Glutamatergic neuron (in vitro differentiated cells): ENCODE measurements at regions not wholly inside any gene's neighbourhood (a gene's known extent, or its start where the extent isn't known, plus 50 kb on each side); places are given as distances from the start of the nearest gene placed in this dataset.

Experiments used
- DNase-seq: peaks from one replicate; pipeline ENCODE4 v3.0.0; 2022
- H3K27ac Mint-ChIP-seq: one replicate; pipeline ENCODE4 v1.8.0; 2020; ENCODE audit warnings: mild to moderate bottlenecking, mixed read lengths, inconsistent platforms; ENCODE audit not compliant: unreplicated experiment
- H3K27me3 Mint-ChIP-seq: one replicate; pipeline ENCODE4 v1.8.0; 2020; ENCODE audit warnings: mild to moderate bottlenecking, moderate library complexity, mixed read lengths, inconsistent platforms; ENCODE audit not compliant: unreplicated experiment
- H3K36me3 Mint-ChIP-seq: one replicate; pipeline ENCODE4 v1.8.0; 2020; ENCODE audit warnings: mild to moderate bottlenecking, mixed read lengths, inconsistent platforms; ENCODE audit not compliant: unreplicated experiment
- H3K4me1 Mint-ChIP-seq: one replicate; pipeline ENCODE4 v1.8.0; 2020; ENCODE audit warnings: mild to moderate bottlenecking, low read depth, mixed read lengths, inconsistent platforms; ENCODE audit not compliant: unreplicated experiment
- H3K4me3 Mint-ChIP-seq: one replicate; pipeline ENCODE4 v1.8.0; 2020; ENCODE audit warnings: mild to moderate bottlenecking, mixed read lengths, inconsistent platforms; ENCODE audit not compliant: unreplicated experiment
- H3K9me3 Mint-ChIP-seq: one replicate; pipeline ENCODE4 v1.8.0; 2020; ENCODE audit warnings: mild to moderate bottlenecking, moderate library complexity, mixed read lengths, inconsistent platforms; ENCODE audit not compliant: unreplicated experiment
- TF ChIP-seq, protein P1 (sequence below): fragments of 200-600 bp; sonication (generic); IDR thresholded peaks from one replicate; pipeline ENCODE4 v1.5.0; 2021; ENCODE audit not compliant: partially characterized antibody, unreplicated experiment

- TF ChIP-seq, protein P1, sequence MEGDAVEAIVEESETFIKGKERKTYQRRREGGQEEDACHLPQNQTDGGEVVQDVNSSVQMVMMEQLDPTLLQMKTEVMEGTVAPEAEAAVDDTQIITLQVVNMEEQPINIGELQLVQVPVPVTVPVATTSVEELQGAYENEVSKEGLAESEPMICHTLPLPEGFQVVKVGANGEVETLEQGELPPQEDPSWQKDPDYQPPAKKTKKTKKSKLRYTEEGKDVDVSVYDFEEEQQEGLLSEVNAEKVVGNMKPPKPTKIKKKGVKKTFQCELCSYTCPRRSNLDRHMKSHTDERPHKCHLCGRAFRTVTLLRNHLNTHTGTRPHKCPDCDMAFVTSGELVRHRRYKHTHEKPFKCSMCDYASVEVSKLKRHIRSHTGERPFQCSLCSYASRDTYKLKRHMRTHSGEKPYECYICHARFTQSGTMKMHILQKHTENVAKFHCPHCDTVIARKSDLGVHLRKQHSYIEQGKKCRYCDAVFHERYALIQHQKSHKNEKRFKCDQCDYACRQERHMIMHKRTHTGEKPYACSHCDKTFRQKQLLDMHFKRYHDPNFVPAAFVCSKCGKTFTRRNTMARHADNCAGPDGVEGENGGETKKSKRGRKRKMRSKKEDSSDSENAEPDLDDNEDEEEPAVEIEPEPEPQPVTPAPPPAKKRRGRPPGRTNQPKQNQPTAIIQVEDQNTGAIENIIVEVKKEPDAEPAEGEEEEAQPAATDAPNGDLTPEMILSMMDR, result no peak
- Mint-ChIP-seq H3K27ac (no peak overlapping the region), H3K36me3 (peaks cover 3% of the 10 kb centered on the region), H3K4me1 (peaks cover 4% of the 10 kb centered on the region), H3K27me3 (peaks cover 2% of the 10 kb centered on the region), H3K9me3 (peaks cover 3% of the 10 kb centered on the region), H3K4me3 (no peak overlapping the region)
- DNase-seq, result no peak
These were observed 94.5 kb upstream of the VASH1 start for GRCh38 chr14:76666746-76667145.

DNA sequence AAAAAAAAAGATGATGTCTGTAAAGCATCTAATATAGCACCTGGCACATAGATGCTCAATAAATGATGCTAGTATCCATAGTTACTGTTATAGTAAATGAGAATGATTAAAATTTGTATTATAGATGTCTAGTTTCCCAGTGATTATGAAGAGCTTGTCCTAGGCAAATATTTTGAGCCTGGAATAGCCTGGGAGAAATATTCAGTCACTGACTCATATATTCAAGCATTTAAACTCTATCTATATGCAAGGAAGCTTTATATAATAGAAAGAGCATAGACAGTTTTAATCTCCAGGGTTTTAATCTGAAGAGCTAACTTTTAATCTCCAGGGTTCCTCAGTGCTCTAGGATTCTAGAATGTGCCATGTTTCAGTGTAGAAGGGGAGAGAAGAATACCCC is 91.5 kb upstream of the VASH1 start:
- peaks cover 1% of the 10 kb centered on the region for H3K4me1 Mint-ChIP-seq
- H3K27ac Mint-ChIP-seq, result no peak overlapping the region
- no peaks in the 10 kb centered on the region for H3K9me3 Mint-ChIP-seq
- TF ChIP-seq, protein P1, result no peak
- DNase-seq, result no peak
- H3K36me3 Mint-ChIP-seq, result peaks cover 3% of the 10 kb centered on the region
- H3K27me3 Mint-ChIP-seq, result no peaks in the 10 kb centered on the region
- no peak overlapping the region for H3K4me3 Mint-ChIP-seq

DNA sequence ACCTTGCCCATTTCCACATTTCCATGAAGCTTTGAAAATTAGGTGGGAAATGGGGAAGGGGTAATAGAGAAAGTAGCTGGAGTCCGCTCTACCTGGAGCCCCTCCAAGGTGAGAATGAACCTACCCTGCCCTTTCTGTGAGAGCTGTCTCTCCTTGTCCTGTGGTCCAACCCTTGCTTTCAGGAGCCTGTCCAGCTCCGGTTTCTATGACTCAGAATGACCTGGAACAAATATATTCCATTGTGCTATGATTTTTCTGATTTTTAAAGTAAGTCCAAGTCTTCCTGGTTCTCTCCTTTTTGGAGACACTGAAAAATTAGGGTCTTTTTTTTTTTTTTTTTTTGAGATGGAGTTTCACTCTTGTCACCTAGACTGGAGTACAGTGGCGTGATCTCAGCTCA is 89.1 kb upstream of the VASH1 start:
- TF ChIP-seq, protein P1, result no peak
- H3K9me3 Mint-ChIP-seq, result no peaks in the 10 kb centered on the region
- no peak for DNase-seq
- no peak overlapping the region for H3K4me3 Mint-ChIP-seq
- H3K36me3 Mint-ChIP-seq, result peaks cover 3% of the 10 kb centered on the region
- H3K27me3 Mint-ChIP-seq, result no peaks in the 10 kb centered on the region
- H3K27ac Mint-ChIP-seq, result no peak overlapping the region
- H3K4me1 Mint-ChIP-seq, result no peaks in the 10 kb centered on the region

- no peaks in the 10 kb centered on the region for H3K9me3 Mint-ChIP-seq
- no peak for DNase-seq
- TF ChIP-seq, protein P1, result no peak
- H3K36me3 Mint-ChIP-seq, result peaks cover 3% of the 10 kb centered on the region
- no peaks in the 10 kb centered on the region for H3K27me3 Mint-ChIP-seq
- no peaks in the 10 kb centered on the region for H3K4me1 Mint-ChIP-seq
- no peak overlapping the region for H3K4me3 Mint-ChIP-seq
- no peak overlapping the region for H3K27ac Mint-ChIP-seq
These were observed 88.0 kb upstream of the VASH1 start for GRCh38 chr14:76673261-76673660.

DNA sequence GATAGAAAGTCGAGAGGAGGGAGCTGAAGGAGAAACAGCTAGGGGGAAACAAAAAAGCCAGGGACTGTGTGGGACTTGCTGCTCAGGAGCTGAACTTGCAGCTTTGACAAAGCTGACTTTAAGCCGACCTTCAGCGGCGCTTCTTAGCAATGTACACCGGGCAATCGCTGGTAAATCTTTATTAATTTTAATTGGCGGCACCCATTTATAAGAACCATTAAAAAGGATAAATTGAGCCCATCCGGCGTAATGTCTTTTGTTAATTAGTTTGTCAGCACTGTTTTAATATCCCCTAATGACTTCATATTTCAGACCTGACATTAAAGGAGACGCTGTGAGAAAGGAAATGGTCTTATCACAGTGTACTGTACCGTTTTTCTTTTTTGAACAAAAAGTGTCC is 86.2 kb upstream of the VASH1 start:
- Mint-ChIP-seq H3K27ac (no peak overlapping the region), H3K36me3 (no peaks in the 10 kb centered on the region), H3K4me3 (no peak overlapping the region), H3K4me1 (no peaks in the 10 kb centered on the region), H3K9me3 (peaks cover 2% of the 10 kb centered on the region), H3K27me3 (no peaks in the 10 kb centered on the region)
- no peak for DNase-seq
- TF ChIP-seq, protein P1, result no peak
